ENCODE measurements at regions not wholly inside any gene's neighbourhood (a gene's known extent, or its start where the extent isn't known, plus 50 kb on each side); places are given as distances from the start of the nearest gene placed in this dataset.

GRCh38 chr10:120381931-120382330 is 75.1 kb upstream of the PLPP4 start:
- Histone ChIP-seq H3K9ac (ENCODE audit: low read length) (no peak overlapping the region), H2AFZ (ENCODE audit: insufficient read depth, low read depth, low read length, poor library complexity, severe bottlenecking) (no peak overlapping the region), H3K27me3 (replicated peaks in 1 of 4; ENCODE audit: control extremely low read depth in 1 of 4, control insufficient read depth in 3 of 4, insufficient read depth in 4 of 4, low read length in 3 of 4) (no peaks in the 10 kb centered on the region), H4K20me1 (ENCODE audit: control insufficient read depth, insufficient read depth, low read length, poor library complexity, severe bottlenecking) (no peaks in the 10 kb centered on the region), H3K4me2 (replicated peaks; ENCODE audit: low read depth, low read length, poor library complexity, severe bottlenecking) (no peak overlapping the region), H3K4me1 (ENCODE audit: control insufficient read depth in 2 of 2, insufficient read depth in 2 of 2, low read length in 2 of 2) (no peaks in the 10 kb centered on the region), H3K79me2 (ENCODE audit: control insufficient read depth, insufficient read depth, low read length) (no peaks in the 10 kb centered on the region), H3K4me3 (ENCODE audit: control extremely low read depth in 1 of 5, extremely low read depth in 1 of 5, insufficient read depth in 1 of 5, low read depth in 2 of 5, low read length in 4 of 5) (no peak overlapping the region), H3K9me3 (ENCODE audit: control extremely low read depth in 1 of 3, control insufficient read depth in 2 of 3, insufficient read depth in 1 of 3, low read length in 2 of 3) (peaks cover 0 to 3% (median 0%) of the 10 kb centered on the region in 3 donors), H3K36me3 (replicated peaks in 1 of 2; ENCODE audit: control extremely low read depth in 1 of 2, control insufficient read depth in 1 of 2, extremely low read depth in 1 of 2, insufficient read depth in 2 of 2, low read length in 1 of 2) (no peaks in the 10 kb centered on the region), H3K27ac (ENCODE audit: low read length in 2 of 2) (no peak overlapping the region)
- peaks cover 5% of the 10 kb centered on the region for H3K27me3 Mint-ChIP-seq
- WGBS (ENCODE audit: insufficient coverage): 92% methylated on average over 6 of the region's 7 CpGs
- ChIA-PET CTCF (no interaction called here), POLR2A (no interaction called here)
- TF ChIP-seq EZH2 (IDR thresholded peaks at IDR 0.05; ENCODE audit: borderline replicate concordance, insufficient read depth, low read depth, low read length, poor library complexity, severe bottlenecking) (no peak), CTCF (IDR thresholded peaks at IDR 0.05) (no peak)
- no peaks in the 10 kb centered on the region for H3K4me1 Mint-ChIP-seq
- ATAC-seq (ENCODE audit: low read depth): no peak
- H3K4me3 Mint-ChIP-seq: no peak overlapping the region
- no peak overlapping the region for H3K27ac Mint-ChIP-seq
- no peak for DNase-seq
- no peaks in the 10 kb centered on the region for H3K9me3 Mint-ChIP-seq (ENCODE audit: insufficient read depth)
- intact Hi-C loops (cut with micrococcal nuclease): no loop called here

GRCh38 chr10:120382360-120382759 is 74.7 kb upstream of the PLPP4 start:
- no peak for ATAC-seq (ENCODE audit: low read depth)
- CTCF ChIA-PET: no interaction called here
- POLR2A ChIA-PET: no interaction called here
- intact Hi-C loops (cut with micrococcal nuclease): no loop called here
- H3K4me1 ChIP-seq (ENCODE audit: control insufficient read depth in 2 of 2, insufficient read depth in 2 of 2, low read length in 2 of 2): no peaks in the 10 kb centered on the region
- no CpG with 5 or more reads among the region's 1 CpG for WGBS (ENCODE audit: insufficient coverage)
- H3K9me3 ChIP-seq (ENCODE audit: control extremely low read depth in 1 of 3, control insufficient read depth in 2 of 3, insufficient read depth in 1 of 3, low read length in 2 of 3): peaks cover 0 to 3% (median 0%) of the 10 kb centered on the region in 3 donors
- DNase-seq: no peak
- Mint-ChIP-seq H3K4me1 (no peaks in the 10 kb centered on the region), H3K9me3 (ENCODE audit: insufficient read depth) (no peaks in the 10 kb centered on the region), H3K4me3 (no peak overlapping the region), H3K27ac (no peak overlapping the region), H3K27me3 (peaks cover 5% of the 10 kb centered on the region)
- no peak overlapping the region for H3K4me3 ChIP-seq (ENCODE audit: control extremely low read depth in 1 of 5, extremely low read depth in 1 of 5, insufficient read depth in 1 of 5, low read depth in 2 of 5, low read length in 4 of 5)
- no peaks in the 10 kb centered on the region for H3K79me2 ChIP-seq (ENCODE audit: control insufficient read depth, insufficient read depth, low read length)
- no peak overlapping the region for H3K27ac ChIP-seq (ENCODE audit: low read length in 2 of 2)
- H4K20me1 ChIP-seq (ENCODE audit: control insufficient read depth, insufficient read depth, low read length, poor library complexity, severe bottlenecking): no peaks in the 10 kb centered on the region
- H3K27me3 ChIP-seq (replicated peaks in 1 of 4; ENCODE audit: control extremely low read depth in 1 of 4, control insufficient read depth in 3 of 4, insufficient read depth in 4 of 4, low read length in 3 of 4): no peaks in the 10 kb centered on the region
- TF ChIP-seq CTCF (IDR thresholded peaks at IDR 0.05) (no peak), EZH2 (IDR thresholded peaks at IDR 0.05; ENCODE audit: borderline replicate concordance, insufficient read depth, low read depth, low read length, poor library complexity, severe bottlenecking) (no peak)
- H2AFZ ChIP-seq (ENCODE audit: insufficient read depth, low read depth, low read length, poor library complexity, severe bottlenecking): no peak overlapping the region
- no peaks in the 10 kb centered on the region for H3K36me3 ChIP-seq (replicated peaks in 1 of 2; ENCODE audit: control extremely low read depth in 1 of 2, control insufficient read depth in 1 of 2, extremely low read depth in 1 of 2, insufficient read depth in 2 of 2, low read length in 1 of 2)
- H3K9ac ChIP-seq (ENCODE audit: low read length): no peak overlapping the region
- no peak overlapping the region for H3K4me2 ChIP-seq (replicated peaks; ENCODE audit: low read depth, low read length, poor library complexity, severe bottlenecking)
